SK-N-SH treated with all-trans-retinoic acid at 6 μM for 48 hours (cell line): ENCODE measurements at regions not wholly inside any gene's neighbourhood (a gene's known extent, or its start where the extent isn't known, plus 50 kb on each side); places are given as distances from the start of the nearest gene placed in this dataset.

Experiments
- ATAC-seq: fragments of 200-7000 bp; cut with Tn5 transposase; 3 replicates; pipeline ENCODE4 v1.9.1; 2020; ENCODE audit warnings: mild to moderate bottlenecking, moderate library complexity
- BACH2 ChIP-seq: fragments of 250-450 bp; sonication (Bioruptor Pico); IDR thresholded peaks from 2 replicates; pipeline ENCODE4 v1.9.0; 2021; ENCODE audit warnings: mild to moderate bottlenecking, borderline replicate concordance
- CSDC2 ChIP-seq: fragments of 250-450 bp; sonication (Bioruptor Pico); IDR thresholded peaks from 2 replicates; pipeline ENCODE4 v1.5.0; 2020; ENCODE audit warnings: mild to moderate bottlenecking, moderate library complexity
- ESRRG ChIP-seq: fragments of 250-450 bp; sonication (Bioruptor Pico); IDR thresholded peaks from 2 replicates; pipeline ENCODE4 v1.6.1; 2021; ENCODE audit warnings: mild to moderate bottlenecking
- GLIS3 ChIP-seq: fragments of 250-450 bp; sonication (Bioruptor Pico); IDR thresholded peaks from 2 replicates; pipeline ENCODE4 v1.5.0; 2020; ENCODE audit warnings: mild to moderate bottlenecking, moderate library complexity
- OSR1 ChIP-seq: fragments of 250-450 bp; sonication (Bioruptor Pico); IDR thresholded peaks from 2 replicates; pipeline ENCODE4 v1.8.0; 2022; ENCODE audit warnings: moderate library complexity, mild to moderate bottlenecking, inconsistent platforms
- PATZ1 ChIP-seq: fragments of 250-450 bp; sonication (Bioruptor Pico); IDR thresholded peaks from 2 replicates; pipeline ENCODE4 v1.8.0; 2020; ENCODE audit warnings: mild to moderate bottlenecking, moderate library complexity, borderline replicate concordance
- POU6F1 ChIP-seq: fragments of 250-450 bp; sonication (Bioruptor Pico); IDR thresholded peaks from 2 replicates; pipeline ENCODE4 v1.8.0; 2021; ENCODE audit warnings: low read depth, mild to moderate bottlenecking, moderate library complexity, borderline replicate concordance
- PPARA ChIP-seq: fragments of 250-450 bp; sonication (Bioruptor Pico); IDR thresholded peaks from 2 replicates; pipeline ENCODE4 v1.5.0; 2020; ENCODE audit warnings: mild to moderate bottlenecking, borderline replicate concordance
- SNAI2 ChIP-seq: fragments of 250-450 bp; sonication (Bioruptor Pico); IDR thresholded peaks from 2 replicates; pipeline ENCODE4 v1.5.0; 2020; ENCODE audit warnings: mild to moderate bottlenecking, moderate library complexity
- TCF4 ChIP-seq: fragments of 250-450 bp; sonication (Bioruptor Pico); IDR thresholded peaks from 2 replicates; pipeline ENCODE4 v1.8.0; 2021; ENCODE audit warnings: mild to moderate bottlenecking, moderate library complexity, borderline replicate concordance
- TOX ChIP-seq: fragments of 250-450 bp; sonication (Bioruptor Pico); IDR thresholded peaks from 2 replicates; pipeline ENCODE4 v1.8.0; 2021; ENCODE audit warnings: mild to moderate bottlenecking, moderate library complexity, borderline replicate concordance
- TSHZ2 ChIP-seq: fragments of 250-450 bp; sonication (Bioruptor Pico); IDR thresholded peaks from 2 replicates; pipeline ENCODE4 v1.5.0; 2020; ENCODE audit warnings: mild to moderate bottlenecking, moderate library complexity
- ZC3H10 ChIP-seq: fragments of 250-450 bp; sonication (Bioruptor Pico); IDR thresholded peaks from 2 replicates; pipeline ENCODE4 v1.5.1; 2021; ENCODE audit warnings: mild to moderate bottlenecking, moderate library complexity
- ZFP3 ChIP-seq: fragments of 250-450 bp; sonication (Bioruptor Pico); IDR thresholded peaks from 2 replicates; pipeline ENCODE4 v1.5.0; 2020; ENCODE audit warnings: mild to moderate bottlenecking, moderate library complexity
- ZFP30 ChIP-seq: fragments of 450-650 bp; formaldehyde crosslinking; IDR thresholded peaks from 2 replicates; pipeline ENCODE4 v1.5.0; 2022; ENCODE audit warnings: mild to moderate bottlenecking, moderate library complexity
- ZNF565 ChIP-seq: fragments of 450-650 bp; formaldehyde crosslinking; conservative IDR thresholded peaks from 2 replicates; pipeline ENCODE4 v1.5.0; 2020; ENCODE audit warnings: low read depth, mild to moderate bottlenecking, moderate library complexity
- ZNF70 ChIP-seq: fragments of 450-650 bp; formaldehyde crosslinking; IDR thresholded peaks from 2 replicates; pipeline ENCODE4 v1.5.0; 2020; ENCODE audit warnings: mild to moderate bottlenecking, moderate library complexity
- ZNF8 ChIP-seq: fragments of 450-650 bp; formaldehyde crosslinking; IDR thresholded peaks from 2 replicates; pipeline ENCODE4 v1.5.0; 2020; ENCODE audit warnings: mild to moderate bottlenecking, moderate library complexity
- TF ChIP-seq, protein P1 (sequence below): fragments of 250-450 bp; sonication (Bioruptor Pico); IDR thresholded peaks from 2 replicates; pipeline ENCODE4 v1.5.1; 2021; ENCODE audit warnings: mild to moderate bottlenecking, moderate library complexity
- TF ChIP-seq, protein P2 (sequence below): fragments of 250-450 bp; sonication (Bioruptor Pico); IDR thresholded peaks from 2 replicates; pipeline ENCODE4 v1.5.1; 2020; ENCODE audit warnings: low read depth, mild to moderate bottlenecking, moderate library complexity

- TF ChIP-seq CSDC2 (CRISPR knock-in tag) (no peak), PPARA (CRISPR knock-in tag) (no peak), ZNF8 (CRISPR knock-in tag) (no peak), ESRRG (CRISPR knock-in tag) (no peak), OSR1 (CRISPR knock-in tag) (no peak), ZNF70 (CRISPR knock-in tag) (no peak), TCF4 (CRISPR knock-in tag) (no peak), SNAI2 (CRISPR knock-in tag) (no peak), TSHZ2 (no peak), ZNF565 (CRISPR knock-in tag) (no peak), GLIS3 (no peak), TOX (CRISPR knock-in tag) (no peak), ZC3H10 (CRISPR knock-in tag) (no peak), BACH2 (no peak), ZFP3 (CRISPR knock-in tag) (no peak), POU6F1 (CRISPR knock-in tag) (no peak), PATZ1 (CRISPR knock-in tag) (no peak)
- TF ChIP-seq, protein P1, sequence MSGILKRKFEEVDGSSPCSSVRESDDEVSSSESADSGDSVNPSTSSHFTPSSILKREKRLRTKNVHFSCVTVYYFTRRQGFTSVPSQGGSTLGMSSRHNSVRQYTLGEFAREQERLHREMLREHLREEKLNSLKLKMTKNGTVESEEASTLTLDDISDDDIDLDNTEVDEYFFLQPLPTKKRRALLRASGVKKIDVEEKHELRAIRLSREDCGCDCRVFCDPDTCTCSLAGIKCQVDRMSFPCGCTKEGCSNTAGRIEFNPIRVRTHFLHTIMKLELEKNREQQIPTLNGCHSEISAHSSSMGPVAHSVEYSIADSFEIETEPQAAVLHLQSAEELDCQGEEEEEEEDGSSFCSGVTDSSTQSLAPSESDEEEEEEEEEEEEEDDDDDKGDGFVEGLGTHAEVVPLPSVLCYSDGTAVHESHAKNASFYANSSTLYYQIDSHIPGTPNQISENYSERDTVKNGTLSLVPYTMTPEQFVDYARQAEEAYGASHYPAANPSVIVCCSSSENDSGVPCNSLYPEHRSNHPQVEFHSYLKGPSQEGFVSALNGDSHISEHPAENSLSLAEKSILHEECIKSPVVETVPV = no peak
- TF ChIP-seq, all 23 proteins: peak for 0
Observed at GRCh38 chr5:103425686-103426454, 136.7 kb downstream of the NUDT12 start.

DNA sequence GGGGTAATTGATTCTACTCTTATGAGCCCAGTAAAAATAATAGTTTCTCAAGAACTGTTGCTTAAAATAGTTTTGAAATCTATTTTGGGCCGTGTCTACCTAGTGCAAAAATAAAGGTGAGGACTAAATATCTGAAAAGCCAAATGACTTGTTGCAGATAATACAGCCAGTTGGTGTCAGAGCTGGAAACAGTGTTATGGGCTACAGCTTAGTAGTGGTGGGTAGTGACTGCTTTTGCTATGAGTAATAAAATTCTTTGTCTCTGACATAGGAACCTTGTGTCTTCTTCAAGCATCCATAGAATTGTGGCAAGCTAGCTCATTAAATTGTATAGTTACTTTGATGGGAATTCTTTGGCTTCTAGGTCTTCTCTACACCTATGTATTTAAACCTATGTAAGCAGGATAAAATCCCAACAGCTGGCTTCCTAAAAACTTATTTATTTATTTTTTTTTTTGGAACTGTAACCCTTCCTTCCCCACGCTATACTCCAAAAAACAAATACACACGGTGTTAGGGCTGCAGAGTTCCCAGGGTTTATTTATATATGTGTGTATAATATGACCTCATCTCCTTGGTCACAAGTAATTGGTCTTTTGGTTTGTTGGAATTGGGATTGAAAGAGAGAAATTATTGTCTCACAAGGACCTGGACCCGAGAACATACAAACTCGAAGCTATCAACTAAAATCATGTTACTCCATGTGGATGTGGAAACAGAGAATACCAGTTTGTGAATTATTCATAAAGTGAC is 138.0 kb downstream of the NUDT12 start:
- TF ChIP-seq ZFP30 (CRISPR knock-in tag) (no peak), POU6F1 (CRISPR knock-in tag) (no peak), ZFP3 (CRISPR knock-in tag) (no peak), PPARA (CRISPR knock-in tag) (no peak), TCF4 (CRISPR knock-in tag) (no peak), ZNF70 (CRISPR knock-in tag) (no peak)
- TF ChIP-seq, protein P2, sequence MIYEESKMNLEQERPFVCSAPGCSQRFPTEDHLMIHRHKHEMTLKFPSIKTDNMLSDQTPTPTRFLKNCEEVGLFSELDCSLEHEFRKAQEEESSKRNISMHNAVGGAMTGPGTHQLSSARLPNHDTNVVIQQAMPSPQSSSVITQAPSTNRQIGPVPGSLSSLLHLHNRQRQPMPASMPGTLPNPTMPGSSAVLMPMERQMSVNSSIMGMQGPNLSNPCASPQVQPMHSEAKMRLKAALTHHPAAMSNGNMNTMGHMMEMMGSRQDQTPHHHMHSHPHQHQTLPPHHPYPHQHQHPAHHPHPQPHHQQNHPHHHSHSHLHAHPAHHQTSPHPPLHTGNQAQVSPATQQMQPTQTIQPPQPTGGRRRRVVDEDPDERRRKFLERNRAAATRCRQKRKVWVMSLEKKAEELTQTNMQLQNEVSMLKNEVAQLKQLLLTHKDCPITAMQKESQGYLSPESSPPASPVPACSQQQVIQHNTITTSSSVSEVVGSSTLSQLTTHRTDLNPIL (CRISPR knock-in tag) = no peak
- TF ChIP-seq, all 23 proteins: peak for 0
- no peak for ATAC-seq

More at GRCh38 chr5:103425686-103426454, 136.7 kb downstream of the NUDT12 start:
- peak; percentile 11; the same call in 1 of the 3 replicates for ATAC-seq
